ENCODE measurements at regions not wholly inside any gene's neighbourhood (a gene's known extent, or its start where the extent isn't known, plus 50 kb on each side); places are given as distances from the start of the nearest gene placed in this dataset.

- DNase-seq (no peak), ATAC-seq (no peak)
- WGBS (ENCODE audit: insufficient coverage, low coverage, low lambda C conversion rate, missing lambda C conversion rate): 62% methylated on average over 6 of the region's 9 CpGs
- Histone ChIP-seq H3K27ac (no peak overlapping the region), H3K4me1 (no peaks in the 10 kb centered on the region), H3K4me3 (no peak overlapping the region), H3K9me3 (no peaks in the 10 kb centered on the region), H3K27me3 (no peaks in the 10 kb centered on the region), H3K36me3 (no peaks in the 10 kb centered on the region)
- no peak for TF ChIP-seq POLR2A (IDR thresholded peaks at IDR 0.05)
- TF ChIP-seq CTCF (IDR thresholded peaks at IDR 0.05): no peak
- intact Hi-C loops (cut with DNase I): no loop called here
These were observed 668.2 kb upstream of the HS6ST1 start for GRCh38 chr2:128986867-128987268.

- no peaks in the 10 kb centered on the region for H3K36me3 ChIP-seq
- DNase-seq (no peak), ATAC-seq (no peak)
- no peaks in the 10 kb centered on the region for H3K9me3 ChIP-seq
- intact Hi-C loops (cut with DNase I): no loop called here
- no peak overlapping the region for H3K4me3 ChIP-seq
- WGBS (ENCODE audit: insufficient coverage, low coverage, low lambda C conversion rate, missing lambda C conversion rate): 34% methylated on average over 2 of the region's 3 CpGs
- no peak overlapping the region for H3K27ac ChIP-seq
- TF ChIP-seq POLR2A (IDR thresholded peaks at IDR 0.05) (no peak), CTCF (IDR thresholded peaks at IDR 0.05) (no peak)
- H3K27me3 ChIP-seq: no peaks in the 10 kb centered on the region
- no peaks in the 10 kb centered on the region for H3K4me1 ChIP-seq
These were observed 669.7 kb upstream of the HS6ST1 start for GRCh38 chr2:128988326-128988725.

- Histone ChIP-seq H3K36me3 (no peaks in the 10 kb centered on the region), H3K4me3 (no peak overlapping the region), H3K4me1 (no peaks in the 10 kb centered on the region), H3K27ac (no peak overlapping the region), H3K9me3 (no peaks in the 10 kb centered on the region), H3K27me3 (no peaks in the 10 kb centered on the region)
- intact Hi-C loops (cut with DNase I): no loop called here
- ATAC-seq (no peak), DNase-seq (no peak)
- TF ChIP-seq CTCF (IDR thresholded peaks at IDR 0.05): no peak
- no peak for TF ChIP-seq POLR2A (IDR thresholded peaks at IDR 0.05)
- WGBS (ENCODE audit: insufficient coverage, low coverage, low lambda C conversion rate, missing lambda C conversion rate): 66% methylated on average over 6 of the region's 6 CpGs
These were observed 670.3 kb upstream of the HS6ST1 start for GRCh38 chr2:128988967-128989366.

- Histone ChIP-seq H3K27ac (no peak overlapping the region), H3K4me3 (no peak overlapping the region), H3K36me3 (no peaks in the 10 kb centered on the region), H3K9me3 (no peaks in the 10 kb centered on the region), H3K27me3 (no peaks in the 10 kb centered on the region), H3K4me1 (no peaks in the 10 kb centered on the region)
- ATAC-seq (no peak), DNase-seq (no peak)
- TF ChIP-seq POLR2A (IDR thresholded peaks at IDR 0.05) (no peak), CTCF (IDR thresholded peaks at IDR 0.05) (no peak)
- WGBS (ENCODE audit: insufficient coverage, low coverage, low lambda C conversion rate, missing lambda C conversion rate): 70% methylated on average over 3 of the region's 4 CpGs
- intact Hi-C loops (cut with DNase I): no loop called here
These were observed 676.4 kb upstream of the HS6ST1 start for GRCh38 chr2:128995086-128995485.

GRCh38 chr2:128996078-128996477, 677.4 kb upstream of the HS6ST1 start:
- Histone ChIP-seq H3K27me3 (no peaks in the 10 kb centered on the region), H3K36me3 (no peaks in the 10 kb centered on the region), H3K27ac (no peak overlapping the region), H3K4me3 (no peak overlapping the region), H3K4me1 (no peaks in the 10 kb centered on the region), H3K9me3 (no peaks in the 10 kb centered on the region)
- ATAC-seq: no peak
- WGBS (ENCODE audit: insufficient coverage, low coverage, low lambda C conversion rate, missing lambda C conversion rate): 53% methylated on average over 4 of the region's 4 CpGs
- intact Hi-C loops (cut with DNase I): no loop called here
- no peak for DNase-seq
- TF ChIP-seq POLR2A (IDR thresholded peaks at IDR 0.05) (no peak), CTCF (IDR thresholded peaks at IDR 0.05) (no peak)

Measured in right lobe of liver (tissue), 6 donors.